ENCODE measurements at regions not wholly inside any gene's neighbourhood (a gene's known extent, or its start where the extent isn't known, plus 50 kb on each side); places are given as distances from the start of the nearest gene placed in this dataset.

- TF ChIP-seq CTCF (IDR thresholded peaks at IDR 0.05; ENCODE audit: insufficient read depth, low read length, poor library complexity, severe bottlenecking) (no peak), EZH2phosphoT487 (conservative IDR thresholded peaks at IDR 0.05; ENCODE audit: low read length) (no peak)
Measured at GRCh38 chr13:50527188-50527587, 316.3 kb downstream of the DLEU7 start.

Measured in SU-DHL-6 (cell line).